Progenitor cell of endocrine pancreas (in vitro differentiated cells): ENCODE measurements at regions not wholly inside any gene's neighbourhood (a gene's known extent, or its start where the extent isn't known, plus 50 kb on each side); places are given as distances from the start of the nearest gene placed in this dataset.

Experiments
- DNase-seq: peaks from one replicate; pipeline ENCODE4 v3.0.0; 2021; ENCODE audit warnings: low spot score; ENCODE audit not compliant: unreplicated experiment
- H3K27ac Mint-ChIP-seq: 2 replicates; pipeline ENCODE4 v1.8.0; 2021; ENCODE audit warnings: mild to moderate bottlenecking, moderate library complexity, mixed read lengths
- H3K27me3 Mint-ChIP-seq: 2 replicates; pipeline ENCODE4 v1.8.0; 2021; ENCODE audit warnings: mixed read lengths
- H3K36me3 Mint-ChIP-seq: 2 replicates; pipeline ENCODE4 v1.8.0; 2022; ENCODE audit warnings: mixed read lengths; ENCODE audit not compliant: insufficient read depth
- H3K4me1 Mint-ChIP-seq: 2 replicates; pipeline ENCODE4 v1.8.0; 2021; ENCODE audit warnings: low read depth, mixed read lengths
- H3K4me3 Mint-ChIP-seq: 2 replicates; pipeline ENCODE4 v1.8.0; 2021; ENCODE audit warnings: low read depth, mild to moderate bottlenecking, moderate library complexity, mixed read lengths
- H3K9me3 Mint-ChIP-seq: 2 replicates; pipeline ENCODE4 v1.8.0; 2021; ENCODE audit warnings: low read depth, mixed read lengths
- TF ChIP-seq, protein P1 (sequence below): fragments of 200-600 bp; sonication (generic); IDR thresholded peaks from one replicate; pipeline ENCODE4 v1.5.0; 2021; ENCODE audit warnings: antibody characterized with exemption, mild to moderate bottlenecking; ENCODE audit not compliant: unreplicated experiment

- DNase-seq, result no peak
- Mint-ChIP-seq H3K9me3 (peaks cover 7% of the 10 kb centered on the region), H3K27me3 (no peaks in the 10 kb centered on the region), H3K36me3 (peaks cover 1% of the 10 kb centered on the region), H3K4me3 (no peak overlapping the region), H3K4me1 (no peaks in the 10 kb centered on the region), H3K27ac (no peak overlapping the region)
- TF ChIP-seq, protein P1, sequence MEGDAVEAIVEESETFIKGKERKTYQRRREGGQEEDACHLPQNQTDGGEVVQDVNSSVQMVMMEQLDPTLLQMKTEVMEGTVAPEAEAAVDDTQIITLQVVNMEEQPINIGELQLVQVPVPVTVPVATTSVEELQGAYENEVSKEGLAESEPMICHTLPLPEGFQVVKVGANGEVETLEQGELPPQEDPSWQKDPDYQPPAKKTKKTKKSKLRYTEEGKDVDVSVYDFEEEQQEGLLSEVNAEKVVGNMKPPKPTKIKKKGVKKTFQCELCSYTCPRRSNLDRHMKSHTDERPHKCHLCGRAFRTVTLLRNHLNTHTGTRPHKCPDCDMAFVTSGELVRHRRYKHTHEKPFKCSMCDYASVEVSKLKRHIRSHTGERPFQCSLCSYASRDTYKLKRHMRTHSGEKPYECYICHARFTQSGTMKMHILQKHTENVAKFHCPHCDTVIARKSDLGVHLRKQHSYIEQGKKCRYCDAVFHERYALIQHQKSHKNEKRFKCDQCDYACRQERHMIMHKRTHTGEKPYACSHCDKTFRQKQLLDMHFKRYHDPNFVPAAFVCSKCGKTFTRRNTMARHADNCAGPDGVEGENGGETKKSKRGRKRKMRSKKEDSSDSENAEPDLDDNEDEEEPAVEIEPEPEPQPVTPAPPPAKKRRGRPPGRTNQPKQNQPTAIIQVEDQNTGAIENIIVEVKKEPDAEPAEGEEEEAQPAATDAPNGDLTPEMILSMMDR, result no peak
Measured at GRCh38 chr13:50326811-50327210, 311.6 kb downstream of the KCNRG start.

DNA sequence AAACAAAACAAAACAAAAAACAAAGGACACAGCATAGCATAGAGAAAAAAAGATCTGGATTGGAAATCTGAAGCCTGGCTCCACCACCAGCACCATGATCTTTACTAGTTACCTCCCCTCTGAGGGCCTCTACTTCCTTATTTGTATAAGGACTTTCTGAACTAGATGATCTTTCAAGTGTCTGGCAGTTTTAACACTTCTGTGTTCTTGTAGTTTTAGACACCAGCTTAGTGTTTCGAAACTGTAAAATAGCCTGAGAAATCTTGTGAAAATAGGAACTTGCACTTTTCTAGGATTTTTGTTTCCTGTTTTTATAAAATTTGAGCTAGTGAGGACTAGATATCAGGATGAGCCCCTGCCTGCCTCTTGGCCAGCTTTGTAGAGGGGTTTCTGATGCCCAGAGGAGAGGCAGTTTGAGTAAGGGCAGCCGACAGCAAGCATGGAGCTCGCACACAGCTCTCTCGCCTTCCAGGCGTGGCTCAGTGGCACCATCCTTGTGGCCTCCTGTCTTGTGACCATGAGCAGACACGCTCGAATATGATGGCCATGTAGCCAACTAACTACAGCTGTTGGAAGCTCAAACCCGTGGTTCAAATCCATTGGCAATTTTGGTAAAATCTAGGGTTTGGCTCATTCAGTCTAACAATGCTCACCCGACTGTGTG is 319.0 kb downstream of the KCNRG start:
- Mint-ChIP-seq H3K4me3 (no peak overlapping the region), H3K27ac (no peak overlapping the region), H3K4me1 (peaks cover 14% of the 10 kb centered on the region), H3K9me3 (no peaks in the 10 kb centered on the region), H3K27me3 (no peaks in the 10 kb centered on the region), H3K36me3 (no peaks in the 10 kb centered on the region)
- TF ChIP-seq, protein P1, result no peak
- DNase-seq, result no peak

DNA sequence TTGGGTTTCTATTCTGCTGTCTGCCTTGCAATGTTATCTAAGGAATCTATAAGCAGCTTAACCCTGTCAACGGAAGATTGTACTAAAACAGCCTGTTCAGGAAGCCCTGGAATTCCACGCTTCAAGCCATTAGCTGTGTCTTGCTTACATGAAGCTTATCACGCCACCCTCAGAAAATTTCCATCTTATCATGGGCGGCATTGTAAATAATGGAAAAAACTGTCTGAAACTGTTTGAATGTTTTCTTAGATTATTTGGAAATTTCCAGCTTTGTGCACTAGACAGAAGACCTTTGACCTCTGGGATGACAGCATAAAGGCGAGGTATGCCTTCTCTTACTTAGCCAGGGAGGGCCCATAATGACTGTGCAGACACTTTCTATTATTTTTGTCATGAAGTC is 319.7 kb downstream of the KCNRG start:
- TF ChIP-seq, protein P1, result no peak
- no peak overlapping the region for H3K4me3 Mint-ChIP-seq
- DNase-seq, result no peak
- no peaks in the 10 kb centered on the region for H3K36me3 Mint-ChIP-seq
- H3K9me3 Mint-ChIP-seq, result no peaks in the 10 kb centered on the region
- peak overlapping the region; percentile 85 for H3K27ac Mint-ChIP-seq
- H3K4me1 Mint-ChIP-seq, result peaks cover 14% of the 10 kb centered on the region
- H3K27me3 Mint-ChIP-seq, result no peaks in the 10 kb centered on the region

- no peak for DNase-seq
- Mint-ChIP-seq H3K27me3 (peaks cover 4% of the 10 kb centered on the region), H3K36me3 (no peaks in the 10 kb centered on the region), H3K4me1 (peaks cover 10% of the 10 kb centered on the region), H3K4me3 (no peak overlapping the region), H3K9me3 (peaks cover 6% of the 10 kb centered on the region), H3K27ac (no peak overlapping the region)
- TF ChIP-seq, protein P1, result no peak
Measured at GRCh38 chr13:50339271-50339670, 324.0 kb downstream of the KCNRG start.

GRCh38 chr13:50340146-50340545 is 324.9 kb downstream of the KCNRG start:
- H3K36me3 Mint-ChIP-seq, result no peaks in the 10 kb centered on the region
- no peak overlapping the region for H3K4me3 Mint-ChIP-seq
- H3K9me3 Mint-ChIP-seq, result peaks cover 6% of the 10 kb centered on the region

More at GRCh38 chr13:50340146-50340545, 324.9 kb downstream of the KCNRG start:
- Mint-ChIP-seq H3K4me1 (peaks cover 3% of the 10 kb centered on the region), H3K27me3 (peaks cover 4% of the 10 kb centered on the region), H3K27ac (no peak overlapping the region)
- no peak for DNase-seq
- TF ChIP-seq, protein P1, result no peak
